ENCODE measurements at regions not wholly inside any gene's neighbourhood (a gene's known extent, or its start where the extent isn't known, plus 50 kb on each side); places are given as distances from the start of the nearest gene placed in this dataset.
"Not testable (repeated sequence)": the region's sequence is repeated elsewhere in the genome, so short reads cannot be mapped to it uniquely, and the experiment has no call there.

DNA sequence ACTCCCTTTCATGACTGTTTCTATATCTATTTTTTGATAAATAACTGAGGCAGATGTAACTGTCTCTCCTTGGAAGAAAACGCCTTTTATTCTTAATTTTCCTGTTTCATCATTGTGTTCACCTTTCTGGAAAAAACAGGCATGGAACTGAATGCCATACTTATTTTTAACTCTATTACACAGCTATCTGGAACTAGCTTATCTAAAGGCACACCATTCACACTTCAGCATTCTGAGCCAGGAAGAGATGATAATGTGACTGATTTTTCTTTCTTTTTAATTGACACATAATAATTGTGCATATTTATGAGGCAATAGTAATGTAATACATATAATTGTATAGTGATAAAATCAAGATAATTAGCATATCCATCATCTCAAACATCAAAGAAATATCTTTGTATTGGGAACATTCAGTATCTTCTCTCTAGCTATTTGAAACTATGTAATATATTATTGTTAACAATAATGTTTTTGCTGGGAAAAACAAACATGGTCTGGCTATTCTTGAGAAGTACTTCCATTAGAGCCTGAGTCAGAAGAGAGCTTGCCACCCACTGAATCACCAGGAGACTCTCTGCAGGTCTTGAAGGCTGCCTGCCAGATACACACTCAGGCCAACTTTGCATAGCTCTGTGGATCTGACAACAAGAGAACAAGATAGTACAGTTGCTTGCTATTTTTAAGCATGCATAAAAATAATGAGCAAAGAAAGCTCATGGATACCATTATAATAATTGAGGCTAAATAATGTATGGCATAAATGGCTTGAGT lies 501.0 kb upstream of the EDIL3 start:
- DNase-seq = no peak

DNA sequence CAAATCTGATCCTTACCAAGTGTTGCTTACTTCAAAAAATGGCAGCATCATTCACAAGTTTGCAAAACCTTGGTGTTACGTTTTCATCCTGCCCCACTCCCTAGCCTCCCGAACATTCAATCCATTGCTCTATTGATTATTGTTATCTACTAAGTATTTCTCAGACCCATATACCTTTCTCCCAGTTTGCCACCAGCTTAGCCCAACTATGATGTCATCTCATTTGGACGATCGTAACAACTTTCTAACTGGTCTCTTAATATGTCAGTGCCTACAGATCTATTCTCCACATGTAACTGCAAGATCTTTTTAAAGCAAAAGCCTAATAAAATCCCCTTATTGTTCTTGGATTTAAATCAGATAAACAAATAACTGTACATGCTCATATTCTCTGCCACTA lies 497.1 kb upstream of the EDIL3 start:
- DNase-seq = no peak

DNA sequence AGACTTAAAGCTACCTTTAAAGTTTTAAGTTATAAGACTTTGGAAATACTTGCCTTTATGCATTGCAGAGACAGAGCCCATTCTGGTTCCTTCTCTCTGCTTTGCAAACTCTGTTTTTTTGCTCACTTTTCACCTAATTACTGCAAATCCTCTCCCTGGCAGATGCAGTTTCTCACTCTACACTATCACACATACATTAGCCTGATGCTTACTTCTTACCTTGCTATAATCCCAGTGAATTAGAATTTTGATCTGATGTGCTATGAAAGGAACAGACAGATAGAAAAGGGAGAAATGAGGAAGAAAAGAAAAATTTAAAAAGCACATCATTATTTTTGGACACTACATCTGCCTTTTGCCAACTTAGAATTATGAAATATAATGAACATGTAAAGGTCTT lies 489.5 kb upstream of the EDIL3 start:
- no peak for DNase-seq

DNA sequence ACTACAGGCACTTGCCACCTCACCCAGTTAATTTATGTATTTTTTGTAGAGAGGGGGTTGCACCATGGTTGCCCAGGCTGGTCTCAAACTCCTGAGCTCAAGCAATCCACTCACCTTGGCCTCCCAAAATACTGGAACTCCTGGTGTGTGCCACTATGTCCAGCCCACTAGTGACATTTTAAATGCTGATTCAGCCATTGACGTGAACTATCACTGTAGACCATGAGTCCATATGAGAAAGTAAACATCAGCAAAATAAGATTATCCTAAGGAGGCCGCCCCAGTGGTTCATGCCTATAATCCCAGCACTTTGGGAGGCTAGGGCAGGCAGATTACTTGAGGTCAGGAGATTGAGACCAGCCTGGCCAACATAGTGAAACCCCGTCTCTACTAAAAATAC lies 488.1 kb upstream of the EDIL3 start:
- no peak for DNase-seq

DNA sequence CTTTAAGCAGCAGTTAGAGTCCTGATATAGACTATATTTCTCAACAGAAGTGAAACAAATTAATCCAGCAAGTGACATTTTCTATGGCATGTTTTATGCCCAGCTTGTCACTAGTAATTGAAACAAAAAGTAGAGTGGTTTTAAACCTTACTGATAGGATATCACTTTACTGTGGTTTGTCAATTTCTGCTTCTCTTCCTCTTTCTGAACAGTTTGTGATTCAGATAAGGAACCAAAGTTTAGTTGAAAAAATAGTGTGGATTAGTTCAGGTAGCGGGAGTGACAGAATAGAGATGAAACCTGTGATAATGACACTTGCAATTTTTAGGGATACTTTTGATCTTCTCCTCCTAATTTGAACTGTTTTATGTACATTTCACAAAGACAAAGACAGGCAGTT lies 485.7 kb upstream of the EDIL3 start:
- no peak for DNase-seq

DNA sequence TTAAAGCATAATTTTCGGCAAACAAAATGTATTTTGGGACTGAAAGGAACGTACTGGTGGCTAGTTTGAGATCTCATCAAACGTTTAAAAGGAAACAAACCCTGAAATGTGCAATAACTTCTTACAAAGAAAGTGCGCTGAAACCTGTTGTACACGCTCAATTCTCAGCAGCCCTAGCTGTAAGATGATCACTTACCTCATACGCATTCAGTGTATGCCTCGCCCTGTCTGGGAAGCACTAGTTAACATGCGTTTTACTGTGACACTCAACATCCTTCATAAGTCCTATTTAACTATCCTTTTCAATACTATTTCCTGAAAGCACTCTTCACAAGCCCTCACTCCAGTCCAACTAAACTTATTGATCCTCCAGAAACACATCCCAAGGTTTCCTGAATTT lies 485.0 kb upstream of the EDIL3 start:
- no peak for DNase-seq

DNA sequence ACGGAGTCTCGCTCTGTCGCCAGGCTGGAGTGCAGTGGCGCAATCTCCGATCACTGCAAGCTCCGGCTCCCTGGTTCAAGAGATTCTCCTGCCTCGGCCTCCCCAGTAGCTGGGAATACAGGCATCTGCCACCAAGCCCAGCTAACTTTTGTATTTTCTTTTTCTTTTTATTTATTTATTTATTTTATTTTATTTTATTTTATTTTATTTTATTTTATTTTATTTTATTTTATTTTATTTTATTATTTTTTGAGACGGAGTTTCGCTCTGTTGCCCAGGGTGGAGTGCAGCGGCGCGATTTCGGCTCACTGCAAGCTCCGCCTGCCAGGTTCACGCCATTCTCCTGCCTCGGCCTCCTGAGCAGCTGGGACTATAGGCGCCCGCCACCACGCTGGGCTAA lies 479.3 kb upstream of the EDIL3 start:
- not testable (repeated sequence) for DNase-seq

DNA sequence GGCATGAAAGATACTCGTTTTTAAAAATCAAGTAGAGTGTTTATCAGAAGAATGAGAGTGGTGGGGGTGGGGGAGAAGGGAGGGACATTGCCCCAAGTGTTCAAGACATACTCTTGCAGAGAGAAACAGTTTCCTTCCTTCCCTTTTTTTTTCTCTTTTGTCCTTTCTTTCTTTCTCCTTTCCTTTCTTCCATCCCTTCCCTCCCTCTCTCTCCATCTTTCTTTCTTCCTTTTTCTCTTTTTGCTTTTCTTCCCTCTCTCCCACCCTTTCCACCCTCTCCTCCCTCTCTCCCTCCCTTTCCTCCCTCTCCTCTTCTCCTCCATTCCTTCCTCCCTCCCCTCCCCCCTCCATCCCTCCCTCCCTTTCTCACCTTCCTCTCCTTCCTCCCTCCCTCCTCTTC lies 478.3 kb upstream of the EDIL3 start:
- DNase-seq = no peak

DNA sequence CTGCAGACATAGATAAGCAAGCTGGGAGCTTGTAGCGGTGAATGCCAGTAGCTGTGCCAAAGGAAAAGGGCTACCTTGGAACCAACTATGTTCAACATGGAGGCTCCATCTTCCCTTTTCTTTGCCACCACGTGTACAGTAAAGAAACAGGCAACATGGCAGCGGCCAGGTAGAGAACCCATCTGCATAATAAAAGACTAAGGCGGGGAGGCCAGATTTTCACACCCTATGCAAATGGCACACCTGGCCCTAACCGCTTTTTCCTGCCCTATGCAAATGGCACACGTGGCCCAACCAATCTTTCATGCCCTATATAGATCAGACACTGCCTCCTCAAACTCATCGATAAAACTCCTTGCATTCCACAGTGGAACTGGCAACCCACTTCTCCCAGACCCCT lies 477.5 kb upstream of the EDIL3 start:
- no peak for DNase-seq

DNA sequence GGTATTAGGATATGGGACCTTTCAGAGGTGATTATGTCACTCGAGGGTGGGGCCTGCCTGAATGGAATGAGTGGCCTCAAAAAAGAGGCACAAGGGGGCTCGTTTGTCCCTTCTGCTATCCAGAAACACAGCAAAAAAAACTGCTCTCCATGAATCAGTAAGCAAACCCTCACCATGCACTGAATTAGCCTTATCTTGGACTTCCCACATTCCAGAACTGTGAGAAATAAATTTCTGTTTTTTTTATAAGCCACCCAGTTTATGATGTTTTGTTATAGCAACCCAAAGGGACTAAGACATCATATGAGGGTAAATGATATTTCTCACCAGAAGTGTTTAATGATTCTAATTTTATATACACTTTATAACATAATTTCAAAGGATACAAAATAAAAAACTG lies 476.6 kb upstream of the EDIL3 start:
- DNase-seq = no peak

DNA sequence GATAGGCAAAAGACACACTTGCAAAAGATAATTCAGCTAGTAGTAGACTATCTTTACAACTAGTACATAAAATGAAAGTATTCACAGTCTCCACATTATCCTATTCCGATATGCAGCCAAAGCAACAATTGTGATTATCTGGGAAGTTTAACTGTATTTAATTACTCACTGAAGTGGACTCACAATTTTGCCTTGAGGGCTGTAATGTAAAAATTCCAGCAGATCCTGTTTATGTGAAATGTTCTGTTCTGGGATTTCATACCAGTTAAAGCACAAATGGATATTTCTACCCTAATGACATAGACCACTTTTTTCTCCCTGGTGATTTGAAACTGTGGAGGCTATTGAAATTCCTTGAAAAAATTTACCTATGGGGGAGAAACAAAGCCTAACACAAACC lies 474.4 kb upstream of the EDIL3 start:
- DNase-seq = no peak

DNA sequence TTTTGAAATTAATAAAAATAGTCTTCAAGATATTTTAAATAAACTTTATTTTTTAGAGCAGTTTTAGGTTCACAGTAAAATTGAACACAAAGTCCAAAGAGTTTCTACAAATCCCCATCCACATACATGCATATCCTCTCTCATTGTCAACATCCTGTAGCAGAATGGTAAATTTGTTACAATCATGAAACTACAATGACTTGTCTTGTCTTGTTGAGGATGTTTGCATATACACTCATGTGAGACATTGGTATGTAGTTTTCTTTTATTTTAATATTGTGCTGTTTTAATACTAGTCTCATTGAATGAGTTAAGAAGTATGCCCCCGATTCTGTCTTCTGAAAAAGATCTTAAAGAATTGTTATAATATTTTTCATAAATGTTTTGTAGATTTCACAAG lies 447.0 kb upstream of the EDIL3 start:
- DNase-seq = no peak

DNA sequence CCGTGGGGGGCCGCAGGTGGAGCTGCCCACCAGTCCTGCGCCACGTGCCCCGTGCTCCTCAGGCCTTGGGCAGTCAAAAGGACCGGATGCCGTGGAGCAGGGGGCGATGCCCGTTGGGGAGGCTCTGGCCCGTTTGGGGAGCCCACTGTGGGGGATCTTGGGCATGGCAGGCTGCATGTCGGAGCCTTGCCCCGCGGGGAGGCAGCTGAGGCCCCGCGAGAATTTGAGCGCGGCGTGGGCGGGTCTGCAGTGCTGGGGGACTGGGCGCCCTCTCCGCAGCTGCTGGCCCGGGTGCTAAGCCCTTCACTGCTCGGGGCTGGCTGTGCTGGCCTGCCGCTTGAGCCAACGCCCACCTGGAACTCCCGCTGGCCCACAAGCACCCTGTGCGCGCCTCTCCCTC lies 445.6 kb upstream of the EDIL3 start:
- DNase-seq = no peak

DNA sequence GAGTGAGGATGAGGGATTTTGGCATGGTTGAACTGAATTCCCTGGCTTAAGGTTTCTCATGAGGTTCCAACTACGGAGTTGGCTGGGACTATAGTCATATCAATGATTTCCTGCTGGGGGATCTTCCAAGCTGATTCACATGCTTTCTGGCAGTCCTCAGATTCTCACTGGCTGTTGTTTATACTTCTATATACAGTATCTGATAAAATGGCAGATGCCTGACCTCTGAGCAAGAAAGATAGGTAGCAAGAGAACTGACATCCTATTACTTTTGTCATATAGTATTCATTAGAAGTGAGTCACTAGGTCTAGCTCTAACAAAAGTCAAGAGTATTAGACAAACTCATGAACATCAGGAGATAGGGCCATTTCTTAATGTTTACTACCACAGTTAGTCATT lies 440.9 kb upstream of the EDIL3 start:
- DNase-seq = no peak

DNA sequence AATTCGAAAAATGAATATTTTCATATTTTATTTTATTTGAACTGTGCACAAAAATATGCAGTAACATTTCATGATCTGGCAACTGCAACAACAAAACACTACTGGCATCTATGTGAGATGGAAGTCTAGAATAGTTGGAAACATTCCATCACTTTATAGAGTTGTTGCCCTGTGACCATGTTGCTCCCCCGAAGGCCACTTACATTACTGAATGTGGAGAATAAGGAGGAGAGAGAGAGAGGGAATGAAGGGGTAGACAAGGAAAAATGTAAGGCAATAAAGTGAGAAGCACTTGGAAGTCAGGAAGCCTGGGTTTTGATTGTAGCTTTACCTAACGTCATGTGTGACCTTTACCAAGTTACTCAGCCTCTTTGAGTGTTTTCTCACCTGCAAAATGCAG lies 437.2 kb upstream of the EDIL3 start:
- no peak for DNase-seq

DNA sequence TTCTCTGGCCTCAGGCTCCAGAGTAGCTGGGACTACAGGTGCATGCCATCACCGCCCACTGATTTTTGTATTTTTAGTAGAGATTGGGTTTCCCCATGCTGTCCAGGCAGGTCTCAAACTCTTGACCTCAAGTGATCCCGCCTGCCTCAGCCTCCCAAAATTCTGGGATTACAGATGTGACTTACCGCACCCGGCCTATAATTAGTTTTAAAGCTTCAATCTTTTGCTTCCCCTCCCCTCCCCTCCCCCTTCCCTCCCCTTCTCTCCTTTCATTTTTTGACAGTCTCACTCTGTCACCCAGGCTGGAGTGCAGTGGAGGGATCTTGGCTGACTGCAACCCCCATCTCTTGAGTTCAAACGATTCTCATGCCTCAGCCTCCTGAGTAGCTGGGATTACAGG lies 433.3 kb upstream of the EDIL3 start:
- DNase-seq = no peak

DNA sequence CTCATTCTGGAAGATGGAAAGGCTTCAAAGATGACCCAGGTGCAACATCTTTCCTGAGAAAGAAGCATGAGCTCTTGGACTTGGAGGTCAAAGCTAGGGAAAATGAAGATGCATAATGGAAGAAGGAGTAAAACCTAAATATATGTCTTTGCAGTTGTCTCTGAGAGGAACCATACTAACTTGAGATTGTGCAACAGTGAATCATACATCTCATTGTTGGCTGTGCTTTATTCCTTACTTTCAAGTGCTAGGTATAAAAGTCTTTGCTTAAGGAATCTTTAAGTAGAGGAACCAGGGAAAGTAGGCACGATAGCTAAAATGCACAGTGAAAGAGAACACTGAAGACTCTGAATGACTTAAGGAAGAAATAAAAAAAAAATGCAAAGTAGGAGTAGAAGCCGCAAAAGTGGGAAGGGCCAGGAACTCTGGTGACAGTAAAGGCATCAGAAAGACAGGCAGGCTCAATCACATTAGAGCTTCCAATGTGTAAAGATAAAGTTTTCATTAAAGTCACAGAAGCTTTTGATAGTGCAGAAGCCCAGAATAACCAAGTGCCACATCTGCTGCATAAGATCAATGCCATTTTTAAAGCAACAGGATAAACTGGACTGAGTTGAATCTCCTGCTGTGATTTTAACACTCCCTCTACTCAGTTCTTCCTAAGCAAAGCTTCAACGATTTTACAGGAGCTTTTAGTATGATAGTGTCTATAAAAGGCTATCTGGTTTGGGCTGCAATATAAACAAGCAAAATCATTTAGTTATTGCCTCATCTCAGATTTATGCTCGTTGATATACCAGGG lies 432.3 kb upstream of the EDIL3 start:
- peak; percentile 5 for DNase-seq

DNA sequence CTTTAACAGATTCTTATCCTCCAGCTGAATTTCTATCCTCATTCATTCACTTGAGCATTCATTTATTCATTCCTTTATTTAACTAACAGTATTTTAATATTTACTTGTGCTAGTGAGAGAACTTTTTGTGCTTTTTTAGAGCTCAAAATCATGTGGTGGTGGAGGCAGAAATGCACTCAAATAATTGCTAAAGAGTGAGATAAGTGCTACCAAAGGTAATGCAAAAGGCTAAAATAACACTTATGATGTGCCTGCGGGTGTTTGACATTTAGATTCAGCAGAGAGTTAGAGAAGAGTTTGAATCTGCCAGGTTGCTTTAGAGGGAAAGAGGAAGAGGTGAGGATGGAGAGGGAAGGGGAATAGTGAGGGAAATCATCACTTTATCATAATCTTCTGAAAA lies 431.5 kb upstream of the EDIL3 start:
- no peak for DNase-seq

DNA sequence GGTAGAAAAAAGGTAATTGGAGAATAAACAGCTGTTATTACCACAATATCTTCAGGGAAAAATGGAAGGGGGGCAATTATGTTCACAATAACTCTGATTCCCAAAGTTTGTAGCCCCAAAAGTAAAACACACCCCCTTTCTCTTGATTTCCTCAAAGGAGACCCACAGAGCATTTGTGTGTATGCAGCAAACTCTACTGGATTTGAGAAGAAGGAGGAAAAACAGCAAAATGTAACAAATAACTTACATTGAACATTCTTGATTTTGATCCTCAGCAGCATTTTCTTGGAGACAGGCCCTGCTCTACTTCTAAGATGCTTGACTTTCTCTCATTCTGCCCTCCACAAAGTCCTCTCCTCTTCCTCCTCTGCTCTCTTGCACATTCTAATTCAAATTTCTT lies 420.8 kb upstream of the EDIL3 start:
- no peak for DNase-seq

DNA sequence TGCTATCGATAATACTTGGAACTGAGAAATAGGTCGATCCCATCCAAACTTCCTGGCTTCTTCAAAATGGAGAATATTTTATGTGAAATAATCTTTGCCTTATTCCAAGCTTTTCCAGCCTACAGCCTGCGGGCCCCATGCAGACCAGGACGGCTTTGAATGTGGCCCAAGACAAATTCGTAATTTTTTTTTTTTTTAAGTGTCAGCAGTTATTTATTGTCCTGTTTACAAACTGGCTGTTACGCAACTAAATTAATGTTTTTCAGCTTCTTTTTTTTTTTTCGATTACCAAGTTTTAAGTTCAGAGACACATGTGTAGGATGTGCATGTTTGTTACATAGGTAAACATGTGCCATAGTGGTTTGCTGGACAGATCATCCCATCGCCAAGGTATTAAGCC lies 411.7 kb upstream of the EDIL3 start:
- no peak for DNase-seq

DNA sequence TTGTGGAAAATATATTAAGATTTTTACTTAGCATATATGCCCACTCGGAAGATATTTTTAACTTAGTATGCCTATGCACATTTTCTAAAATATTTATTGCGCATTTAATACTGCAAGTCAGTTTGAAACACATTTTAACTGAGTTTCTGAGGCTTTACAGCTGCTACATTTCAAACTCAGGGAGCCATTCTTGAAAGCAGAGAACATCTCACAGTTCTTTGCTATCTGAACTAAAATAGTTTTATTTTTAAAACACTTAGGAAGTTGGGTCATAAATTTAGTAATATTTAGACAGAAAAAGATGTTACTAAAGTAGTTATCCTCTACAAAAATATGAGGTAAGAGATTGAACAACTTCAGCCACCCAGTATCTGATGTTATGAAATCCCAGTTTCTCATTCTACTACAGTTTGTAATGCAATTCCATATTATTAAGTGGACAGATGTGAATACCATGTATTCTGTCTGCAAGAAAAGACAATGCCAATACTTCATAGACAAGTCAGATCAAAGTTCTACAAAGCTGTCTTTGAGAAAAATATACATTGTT lies 409.9 kb upstream of the EDIL3 start:
- DNase-seq = peak; percentile 75

DNA sequence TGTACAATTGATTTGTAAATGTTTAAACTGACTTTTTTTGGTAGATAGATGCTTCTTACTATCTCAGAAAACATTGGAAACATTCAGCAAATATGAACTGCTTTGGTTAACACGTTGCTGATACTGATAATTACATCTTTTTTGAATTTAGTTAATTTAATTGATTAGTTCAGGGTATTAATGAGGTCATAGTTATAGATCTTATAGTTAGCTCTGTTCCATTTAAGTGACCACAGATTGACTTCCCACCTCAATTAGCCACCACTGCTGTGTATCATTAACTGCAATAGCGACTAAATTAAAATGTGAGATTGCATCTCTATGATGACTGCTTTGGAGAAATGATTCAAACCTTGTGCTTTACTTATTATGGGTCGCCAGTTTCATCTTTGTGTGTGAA lies 407.1 kb upstream of the EDIL3 start:
- DNase-seq = no peak

DNA sequence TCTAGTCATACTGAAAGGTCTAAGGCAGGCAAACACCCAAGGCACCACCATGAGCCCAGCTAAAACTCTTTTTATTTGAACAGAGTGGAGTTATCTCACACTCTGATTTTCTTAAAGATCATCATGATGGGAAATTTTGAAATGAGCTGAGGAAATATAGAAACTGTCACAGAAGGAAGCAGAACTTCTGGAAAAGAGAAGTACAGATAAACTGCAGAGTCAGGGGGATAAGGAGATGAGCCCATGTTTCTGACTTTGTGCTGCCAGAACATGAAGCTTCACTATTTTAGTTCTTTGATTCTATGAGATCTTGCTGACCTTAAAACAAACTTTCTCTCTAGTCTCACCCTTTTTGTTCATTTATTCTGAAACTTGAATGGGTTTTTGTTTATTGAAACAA lies 406.5 kb upstream of the EDIL3 start:
- peak; percentile 92 for DNase-seq

DNA sequence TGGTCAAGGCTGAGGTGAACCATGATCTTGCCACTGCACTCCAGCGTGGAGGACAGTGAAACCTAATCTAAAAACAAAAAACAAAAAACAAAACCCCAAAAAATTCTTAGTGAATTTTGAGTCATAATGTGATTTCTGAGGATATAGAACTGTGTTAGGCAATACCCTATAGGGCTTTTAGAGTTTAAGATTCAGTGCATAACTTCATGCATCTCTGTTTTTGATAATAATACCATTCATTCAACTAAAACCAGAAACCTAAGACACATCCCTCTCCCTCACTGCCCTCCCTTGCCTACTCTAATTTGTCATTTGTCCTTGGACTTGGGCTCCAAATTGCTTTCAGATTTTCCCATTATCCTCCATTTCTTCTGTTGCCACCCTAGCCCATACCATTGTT lies 405.7 kb upstream of the EDIL3 start:
- DNase-seq = peak; percentile 14
